Ramos (cell line): ENCODE measurements at regions not wholly inside any gene's neighbourhood (a gene's known extent, or its start where the extent isn't known, plus 50 kb on each side); places are given as distances from the start of the nearest gene placed in this dataset.
"Not testable (repeated sequence)": the region's sequence is repeated elsewhere in the genome, so short reads cannot be mapped to it uniquely, and the experiment has no call there.

ENCODE experiments used
- in situ Hi-C: fragments of 300-500 bp; cut with MboI; formaldehyde crosslinking; loops from one replicate; pipeline ENCODE4 v1.14.3; 2022; ENCODE audit warnings: low sequenced_read_pairs; ENCODE audit not compliant: unreplicated experiment

DNA sequence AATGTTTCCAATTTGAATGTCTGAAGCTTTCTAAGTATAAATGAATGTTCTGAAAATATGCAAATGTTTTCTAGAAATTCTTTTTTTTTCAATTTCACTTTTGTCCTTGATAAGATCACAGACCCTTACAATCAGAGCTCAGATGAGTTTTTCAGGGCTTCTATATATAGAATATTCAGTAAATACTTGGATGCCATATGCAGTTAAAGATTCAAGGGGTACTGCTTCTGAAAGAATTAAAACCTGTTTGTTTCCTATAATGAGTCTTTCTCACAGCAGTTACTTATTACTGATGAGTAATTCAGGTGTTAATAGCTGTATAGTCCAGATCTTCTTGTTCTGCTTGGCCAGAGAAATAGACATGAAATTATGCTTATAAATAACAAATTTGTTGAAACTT, 812.6 kb downstream of the ZPLD1 start:
- in situ Hi-C loops, result no loop called here

DNA sequence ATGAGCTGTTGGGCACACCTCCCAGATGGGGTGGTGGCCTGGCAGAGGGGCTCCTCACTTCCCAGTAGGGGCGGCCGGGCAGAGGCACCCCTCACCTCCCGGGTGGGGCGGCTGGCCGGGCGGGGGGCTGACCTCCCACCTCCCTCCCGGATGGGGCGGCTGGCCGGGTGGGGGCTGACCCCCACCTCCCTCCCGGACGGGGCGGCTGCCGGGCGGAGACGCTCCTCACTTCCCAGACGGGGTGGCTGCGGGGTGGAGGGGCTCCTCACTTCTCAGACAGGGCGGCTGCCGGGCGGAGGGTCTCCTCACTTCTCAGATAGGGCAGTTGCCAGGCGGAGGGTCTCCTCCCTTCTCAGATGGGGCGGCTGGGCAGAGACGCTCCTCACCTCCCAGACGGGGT, 820.0 kb downstream of the ZPLD1 start:
- in situ Hi-C loops, result not testable (repeated sequence)

DNA sequence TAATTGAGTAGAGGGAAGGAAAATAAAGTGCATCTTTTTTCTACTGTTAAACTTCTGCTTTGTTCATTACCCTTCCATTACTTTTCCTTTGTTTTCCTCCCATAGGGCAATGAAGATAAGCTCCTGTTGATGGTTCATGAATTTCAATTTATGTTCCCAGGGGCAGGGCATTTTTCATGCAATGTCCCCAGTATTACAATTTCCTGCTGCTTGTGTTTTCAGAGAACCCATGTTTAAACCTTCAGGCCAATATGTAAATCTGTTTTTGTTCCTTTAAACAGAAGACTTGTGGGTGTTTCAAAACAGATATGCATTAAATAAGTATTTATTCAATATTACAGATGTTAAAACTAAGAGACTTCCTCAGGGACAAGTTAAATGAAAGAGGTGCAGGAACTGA, 834.5 kb downstream of the ZPLD1 start:
- in situ Hi-C loops, result no loop called here

DNA sequence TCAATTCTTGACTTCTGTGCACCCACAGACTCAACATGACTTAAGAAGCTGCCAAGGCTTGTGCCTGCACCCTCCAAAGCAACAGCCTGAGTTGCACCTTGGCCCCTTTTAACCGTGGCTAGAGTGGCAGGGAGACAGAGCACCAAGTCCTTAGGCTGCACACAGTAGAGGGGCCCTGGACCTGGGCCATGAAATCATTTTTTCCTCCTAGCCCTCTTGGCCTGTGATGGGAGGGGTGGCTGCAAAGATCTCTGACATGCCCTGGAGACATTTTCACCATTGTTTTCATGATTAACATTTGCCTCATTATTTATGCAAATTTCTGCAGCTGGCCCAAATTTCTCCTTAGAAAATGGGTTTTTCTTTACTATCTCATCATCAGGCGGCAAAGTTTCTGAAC, 836.8 kb downstream of the ZPLD1 start:
- in situ Hi-C loops, result no loop called here

DNA sequence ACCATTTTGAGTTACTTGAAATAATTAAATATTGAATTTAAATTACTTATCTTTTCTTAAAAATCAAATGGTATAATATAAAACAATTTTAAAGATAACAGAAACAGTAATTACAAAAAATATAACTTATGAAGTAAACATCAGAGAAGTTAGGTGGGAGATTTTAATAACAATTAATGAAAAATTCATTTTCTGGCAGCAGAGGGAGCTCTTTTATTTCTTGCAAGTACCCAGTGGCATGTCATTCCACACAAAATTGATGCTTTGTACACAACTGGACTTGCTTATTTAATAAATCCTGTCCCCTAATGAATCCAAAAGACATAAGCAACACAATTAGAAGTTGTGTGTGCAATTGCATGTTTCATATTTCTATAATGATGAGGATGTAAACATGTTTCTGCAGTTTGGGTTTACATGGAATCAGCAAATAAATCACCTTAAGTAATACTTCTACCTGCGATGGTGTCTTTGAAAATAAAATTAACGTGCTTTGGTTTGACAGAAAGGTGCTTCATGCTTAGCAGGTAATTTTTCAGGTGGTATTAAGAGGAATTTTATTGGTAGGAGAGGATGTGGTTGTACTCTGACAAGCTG, 861.3 kb downstream of the ZPLD1 start:
- in situ Hi-C loops, result no loop called here

DNA sequence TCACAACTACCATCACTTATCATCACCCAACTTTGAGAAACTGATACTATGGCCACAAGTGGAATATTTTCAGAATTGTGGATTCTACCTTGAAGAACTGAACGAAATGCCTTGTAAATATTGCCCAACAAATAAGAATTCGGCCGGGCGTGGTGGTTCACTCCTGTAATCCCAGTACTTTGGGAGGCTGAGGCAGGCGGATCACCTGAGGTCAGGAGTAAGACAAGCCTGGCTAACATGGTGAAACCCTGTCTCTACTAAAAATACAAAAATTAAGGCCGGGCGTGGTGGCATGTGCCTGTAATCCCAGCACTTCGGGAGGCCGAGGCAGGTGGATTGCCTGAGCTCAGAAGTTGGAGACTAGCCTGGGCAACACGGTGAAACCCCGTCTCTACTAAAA, 862.7 kb downstream of the ZPLD1 start:
- in situ Hi-C loops, result not testable (repeated sequence)

DNA sequence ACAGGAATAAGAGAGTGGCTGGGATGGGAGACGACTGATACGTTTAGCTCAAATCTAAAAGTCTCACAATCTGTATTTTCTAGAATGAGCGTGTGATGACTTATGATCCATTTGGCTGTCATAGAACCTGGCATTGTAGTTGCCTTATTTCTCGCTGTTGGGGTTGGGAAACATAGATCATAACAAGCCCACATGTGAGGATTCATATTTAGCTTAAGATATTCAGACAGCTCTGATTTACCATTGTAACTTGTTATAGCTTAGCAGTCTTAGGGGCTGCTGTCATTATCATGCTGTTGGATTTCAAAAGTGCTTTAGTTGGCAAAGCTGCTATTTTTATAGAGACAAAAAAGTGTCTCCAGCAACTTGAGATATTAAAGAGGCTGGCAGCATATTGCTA, 871.3 kb downstream of the ZPLD1 start:
- in situ Hi-C loops, result no loop called here

DNA sequence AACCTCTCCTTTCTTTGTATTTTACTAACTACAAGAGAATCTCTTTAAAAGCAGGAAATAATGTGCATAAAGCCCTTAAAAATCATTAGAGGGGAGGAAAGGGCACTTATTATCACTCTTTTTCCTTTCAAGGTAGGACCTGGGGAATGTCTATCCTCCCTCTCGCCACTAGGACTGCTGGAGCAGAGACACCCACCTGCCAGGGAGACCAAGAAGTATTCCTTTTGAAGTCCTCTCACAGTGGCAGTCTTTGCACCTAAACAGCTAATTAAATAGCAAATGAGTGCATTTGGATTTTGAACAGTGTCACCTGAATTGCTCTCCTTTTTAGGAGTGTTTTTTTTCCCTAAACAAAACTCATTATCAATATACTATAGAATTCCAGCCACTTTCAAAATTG, 874.1 kb downstream of the ZPLD1 start:
- in situ Hi-C loops, result no loop called here

DNA sequence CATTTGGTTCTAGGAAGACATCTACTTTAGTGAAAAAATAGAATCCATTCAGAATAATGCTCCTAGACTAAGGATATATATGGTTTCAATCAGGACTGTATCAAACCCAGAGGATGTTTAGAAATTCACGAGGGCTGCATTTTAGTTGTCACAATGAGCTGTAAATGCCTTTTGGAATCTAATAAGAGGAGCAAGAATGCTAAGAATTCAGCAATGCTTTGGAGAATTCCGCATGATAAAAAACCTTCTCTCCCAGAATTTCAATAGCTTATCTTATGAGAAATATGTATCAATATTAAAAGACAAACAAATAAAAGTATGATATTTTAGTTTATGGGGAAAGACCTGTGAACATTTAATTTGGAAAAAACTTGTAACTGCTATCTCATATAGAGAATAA, 885.1 kb downstream of the ZPLD1 start:
- in situ Hi-C loops, result no loop called here

DNA sequence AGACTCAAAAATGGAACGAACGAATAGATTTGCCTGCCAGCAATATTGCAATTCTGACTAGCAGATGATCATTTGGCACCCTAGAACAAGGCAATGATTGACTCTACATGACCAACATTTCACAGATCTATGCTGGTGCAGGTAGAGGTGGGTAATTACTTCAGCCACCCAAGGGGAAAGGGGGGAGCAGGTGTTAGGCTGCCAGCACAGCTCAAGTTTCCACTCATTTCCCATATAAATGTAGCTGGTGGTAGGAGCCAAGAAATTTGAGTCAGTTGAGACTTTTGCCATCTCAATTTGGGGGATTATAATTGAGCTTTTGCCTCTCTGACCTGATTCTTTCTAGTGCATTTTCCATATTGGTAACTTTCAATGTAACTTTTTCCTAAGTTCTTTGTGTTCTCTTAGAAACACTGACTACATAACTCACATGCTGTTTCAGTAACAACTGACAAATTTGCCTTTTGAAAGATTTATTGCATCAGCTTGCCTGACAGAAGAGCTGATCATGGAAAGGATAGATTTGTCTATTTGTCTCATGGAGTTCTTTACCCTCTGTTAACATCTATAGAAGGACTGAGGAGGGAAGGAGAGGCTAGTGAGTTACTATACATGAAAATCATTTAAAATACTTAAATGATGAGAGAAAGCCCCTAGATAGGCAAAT, 902.5 kb downstream of the ZPLD1 start:
- in situ Hi-C loops, result no loop called here

DNA sequence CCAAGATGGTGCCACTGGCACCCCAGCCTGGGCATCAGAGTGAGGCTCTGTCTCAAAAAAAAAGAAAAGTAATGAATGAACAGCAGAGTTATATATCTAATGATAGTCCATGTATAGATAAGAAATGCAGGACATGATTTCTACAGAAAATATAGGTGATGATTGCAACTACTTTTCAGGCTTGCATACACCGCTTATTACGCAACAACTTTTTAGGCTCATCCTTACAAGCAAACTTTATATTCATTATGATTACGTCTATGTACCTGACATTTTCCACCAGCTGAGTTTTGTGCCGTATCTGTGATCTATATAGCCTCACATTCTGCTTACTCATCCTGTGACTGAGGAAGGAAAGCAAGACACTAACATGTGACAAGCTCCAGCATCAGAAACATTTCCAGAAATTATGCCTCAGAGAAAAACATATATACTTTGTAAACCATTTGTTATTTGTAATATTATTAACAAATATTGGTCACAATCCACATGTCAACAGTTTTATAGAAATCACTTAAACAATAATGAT, 906.3 kb downstream of the ZPLD1 start:
- in situ Hi-C loops, result no loop called here

DNA sequence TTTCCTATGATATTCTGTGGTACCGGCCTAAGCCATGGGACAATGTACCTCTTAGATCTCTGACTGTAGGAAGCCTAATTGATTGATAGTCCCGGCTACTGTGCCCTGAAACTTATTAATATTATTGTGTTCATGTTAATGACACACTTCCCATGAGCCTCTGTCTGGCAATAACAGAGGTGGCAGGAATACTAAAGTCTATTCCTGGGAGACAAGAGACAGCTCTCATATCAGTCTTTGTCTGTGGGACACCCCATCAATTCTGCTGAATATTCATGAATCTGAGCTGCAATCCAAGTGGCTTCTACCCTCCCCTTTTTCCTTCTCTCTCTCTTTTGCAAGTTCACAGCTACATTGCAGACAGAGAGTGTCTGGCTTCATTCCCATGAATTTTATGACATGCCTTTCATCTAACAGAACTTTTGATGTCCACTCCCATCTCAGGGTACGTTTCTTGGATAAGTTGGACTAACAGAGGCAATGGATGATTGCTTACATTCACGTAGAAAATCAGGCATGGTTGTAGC, 907.5 kb downstream of the ZPLD1 start:
- in situ Hi-C loops, result no loop called here

DNA sequence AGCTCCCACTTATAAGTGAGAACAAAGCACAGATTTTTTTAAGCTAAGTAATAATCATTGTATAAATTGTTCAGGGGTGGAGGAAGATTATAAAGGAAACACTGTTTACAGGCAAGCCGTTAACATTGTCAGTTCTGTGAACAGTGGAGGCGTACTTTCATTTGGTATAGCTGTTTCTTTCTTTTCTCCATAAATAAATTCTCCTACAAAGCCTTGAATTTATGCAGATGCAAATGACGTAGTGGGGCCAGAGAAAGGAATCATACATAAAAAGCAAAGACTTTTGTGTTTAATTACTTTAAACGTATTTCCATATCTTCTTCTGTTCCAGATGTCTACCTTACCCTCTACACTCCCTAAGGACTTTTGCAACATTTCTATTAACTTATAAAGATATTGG, 914.9 kb downstream of the ZPLD1 start:
- in situ Hi-C loops, result no loop called here

DNA sequence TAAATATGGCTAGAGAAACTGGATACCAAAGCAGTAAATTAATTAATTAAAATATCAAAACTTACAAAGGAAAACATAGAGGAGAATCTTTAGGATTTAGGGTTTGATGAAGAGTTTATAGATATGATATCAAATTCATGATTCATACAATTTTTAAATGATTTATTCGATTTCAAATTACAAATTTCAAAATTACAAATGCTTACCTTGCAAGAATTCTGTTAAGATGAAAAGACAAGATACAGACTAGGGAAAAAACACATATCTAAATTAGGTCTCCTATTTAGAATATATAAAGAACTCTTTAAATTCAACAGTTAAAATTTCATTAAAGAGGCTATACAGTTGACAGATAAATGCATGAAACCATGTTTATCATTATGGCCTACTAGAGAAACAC, 930.7 kb downstream of the ZPLD1 start:
- in situ Hi-C loops, result no loop called here

DNA sequence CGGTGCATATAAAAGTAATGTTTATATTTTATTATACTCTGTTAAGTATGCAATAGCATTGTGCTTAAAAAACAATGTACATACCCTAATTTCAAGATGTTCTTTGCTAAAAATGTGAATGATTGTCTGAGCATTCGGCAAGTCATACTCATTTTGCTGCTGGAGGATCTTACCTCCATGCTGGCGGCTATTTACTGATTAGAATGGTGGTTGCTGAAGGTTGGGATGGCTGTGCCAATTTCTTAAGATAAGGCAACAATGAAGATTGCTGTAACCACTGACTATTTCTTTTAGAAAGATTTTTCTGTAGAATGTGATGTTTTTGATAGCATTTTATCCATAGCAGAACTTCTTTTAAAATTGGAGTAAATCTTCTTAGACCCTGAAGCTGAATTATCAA, 932.7 kb downstream of the ZPLD1 start:
- in situ Hi-C loops, result no loop called here

DNA sequence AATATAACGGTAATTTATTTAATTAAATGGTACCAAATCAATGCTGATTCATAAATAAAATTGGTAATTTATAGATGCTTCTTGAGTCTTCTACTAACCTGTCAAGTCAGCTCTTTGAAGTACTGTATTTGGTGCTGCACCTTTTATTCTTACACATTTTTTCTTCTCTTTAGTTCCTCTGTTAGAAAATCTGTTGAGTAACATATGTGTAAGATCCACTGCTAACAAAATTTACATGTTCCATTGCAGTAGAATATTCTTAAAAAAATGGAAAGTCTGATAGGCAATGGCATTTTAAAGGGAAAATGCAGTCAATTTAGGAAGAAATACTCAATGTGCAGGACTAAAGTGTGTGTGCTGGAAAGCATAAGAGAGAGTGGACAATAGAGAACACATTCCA, 936.6 kb downstream of the ZPLD1 start:
- in situ Hi-C loops, result no loop called here

DNA sequence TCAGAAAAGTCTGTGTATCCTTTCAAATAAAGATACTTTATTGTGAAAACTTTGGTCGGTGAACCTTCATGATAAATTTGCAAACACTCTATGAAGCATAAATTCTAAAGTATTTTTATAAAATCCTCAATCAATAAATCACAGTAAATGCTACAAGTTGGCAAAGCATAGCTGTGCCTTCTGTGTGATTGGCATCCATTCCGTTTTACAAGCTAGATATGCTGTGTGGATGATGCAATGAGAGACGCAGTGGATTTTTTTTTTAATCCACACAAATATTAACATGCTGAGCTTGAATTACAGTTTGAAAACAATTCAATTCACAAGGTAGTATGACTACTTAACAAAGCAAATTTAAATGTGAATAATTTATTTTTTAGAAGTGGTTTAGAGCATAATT, 937.2 kb downstream of the ZPLD1 start:
- in situ Hi-C loops, result no loop called here

DNA sequence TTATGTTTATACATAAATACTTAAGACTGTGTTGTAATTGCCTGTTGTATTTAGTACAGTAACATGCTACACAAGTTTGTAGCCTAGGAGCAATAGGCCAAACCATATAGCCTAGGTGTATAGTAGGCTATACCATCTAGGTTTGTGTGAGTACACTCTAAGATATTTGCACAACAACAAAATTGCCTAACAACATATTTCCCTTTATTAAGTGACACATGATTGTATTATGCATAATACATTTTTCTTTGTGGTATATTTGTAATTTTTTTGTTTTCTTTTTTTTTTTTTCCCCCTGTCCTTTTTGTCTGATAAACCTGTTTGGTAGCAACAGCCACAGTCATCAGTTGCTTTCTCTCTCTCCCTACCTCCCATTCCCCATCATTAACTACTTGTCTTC, 945.6 kb downstream of the ZPLD1 start:
- in situ Hi-C loops, result no loop called here

DNA sequence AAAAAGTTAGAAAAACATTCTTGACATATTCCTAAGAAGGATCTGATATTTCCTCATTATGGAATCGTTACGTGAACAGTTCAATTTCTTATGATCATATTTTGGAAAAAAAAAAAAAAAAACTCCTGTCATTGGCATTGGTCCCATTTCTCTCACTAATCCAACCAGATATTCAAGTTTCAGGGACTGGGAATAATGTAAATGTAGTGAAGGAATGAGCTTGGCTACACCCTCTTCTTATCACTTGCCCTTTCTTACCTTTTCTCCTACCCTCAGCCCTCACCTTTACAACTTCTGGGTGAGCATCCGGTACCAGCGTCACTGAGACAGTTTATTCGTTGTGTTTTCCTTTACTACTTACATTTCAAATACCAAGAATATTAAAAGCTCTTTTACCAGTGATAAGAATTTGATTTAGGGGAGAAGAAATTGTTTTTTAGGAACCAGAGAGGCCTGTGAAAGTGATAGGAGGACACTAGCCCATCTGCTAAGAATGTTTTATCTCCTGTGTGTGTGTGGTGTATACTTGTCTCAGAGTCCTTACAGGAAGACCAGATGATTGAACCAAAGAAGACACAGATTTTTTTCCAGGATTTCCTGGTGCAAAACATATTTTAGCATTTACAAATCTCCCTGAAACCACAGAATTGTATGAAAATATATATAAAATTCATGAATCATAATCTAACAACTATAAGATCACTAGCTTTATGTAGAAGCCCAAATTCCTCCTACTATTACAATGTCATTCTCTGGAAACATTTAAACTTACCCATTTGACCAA, 946.7 kb downstream of the ZPLD1 start:
- in situ Hi-C loops, result no loop called here

DNA sequence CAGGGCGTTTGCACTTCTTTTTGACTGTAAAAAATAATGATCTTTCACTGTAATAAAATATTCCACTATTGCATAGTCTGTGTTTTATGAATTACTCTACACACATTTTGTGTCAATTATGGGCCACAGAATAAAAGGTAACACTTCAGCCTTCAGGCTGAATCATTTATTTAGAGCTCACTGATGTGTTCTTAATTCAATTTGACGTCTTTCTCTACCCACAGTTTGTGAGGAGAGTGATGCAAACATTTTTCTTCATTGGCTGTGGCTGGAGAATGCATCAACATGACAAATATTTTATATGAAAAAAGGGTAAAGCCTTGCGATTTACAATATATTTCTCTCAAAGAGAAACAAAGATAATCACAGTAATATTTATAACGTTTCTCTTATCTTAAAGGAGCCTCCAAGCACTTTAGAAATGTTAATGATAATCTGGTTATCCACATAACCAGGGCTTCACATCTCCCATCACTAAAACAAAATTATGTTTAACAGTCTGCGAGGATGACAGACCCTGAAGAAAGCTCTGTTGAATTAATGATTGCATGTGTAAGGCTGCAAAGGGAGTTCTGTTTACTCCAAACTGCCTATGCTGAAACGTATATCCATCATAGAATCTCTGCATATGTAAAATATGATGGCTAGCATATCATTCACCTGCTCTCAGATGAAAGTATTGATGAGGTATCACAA, 951.3 kb downstream of the ZPLD1 start:
- in situ Hi-C loops, result no loop called here

DNA sequence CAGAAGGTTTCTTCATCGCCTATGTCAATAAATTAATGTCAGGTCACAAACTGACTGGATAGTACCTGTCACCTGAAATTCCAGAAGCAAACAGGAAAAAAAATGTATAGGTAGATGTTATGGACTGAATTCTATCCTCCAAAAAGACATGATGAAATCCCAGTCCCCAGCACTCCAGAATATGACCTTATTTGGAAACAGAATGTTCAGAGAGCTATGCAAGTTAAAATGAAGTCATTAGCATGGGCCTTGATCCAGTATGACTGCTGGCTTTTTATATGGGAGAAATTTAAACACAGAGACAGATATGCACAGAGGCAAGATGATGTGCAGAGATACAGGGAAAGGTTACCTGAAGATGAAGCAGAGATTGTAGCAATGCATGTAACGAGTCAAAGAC, 953.4 kb downstream of the ZPLD1 start:
- in situ Hi-C loops, result no loop called here
